ENCODE measurements at regions not wholly inside any gene's neighbourhood (a gene's known extent, or its start where the extent isn't known, plus 50 kb on each side); places are given as distances from the start of the nearest gene placed in this dataset.

DNA sequence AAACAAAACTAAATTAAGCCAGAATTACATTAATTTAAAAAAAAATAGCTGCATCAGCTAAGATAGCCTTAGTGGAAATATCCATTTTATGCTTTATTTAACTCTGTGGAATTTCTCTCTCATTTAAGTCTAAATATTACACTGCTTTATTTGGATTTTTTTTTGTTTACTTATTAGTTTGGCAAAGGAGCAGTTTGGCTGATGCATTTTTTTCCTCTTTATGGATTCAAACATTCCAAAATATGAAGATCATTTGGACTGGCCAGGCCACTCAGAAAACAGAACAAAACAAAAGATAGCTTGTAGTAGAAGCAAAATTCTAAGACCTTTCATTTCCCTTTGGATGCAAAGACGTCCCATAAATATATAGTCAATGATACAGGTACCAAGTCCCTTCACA lies 707.3 kb upstream of the UBE2E2 start:
- DNase-seq, result no peak

DNA sequence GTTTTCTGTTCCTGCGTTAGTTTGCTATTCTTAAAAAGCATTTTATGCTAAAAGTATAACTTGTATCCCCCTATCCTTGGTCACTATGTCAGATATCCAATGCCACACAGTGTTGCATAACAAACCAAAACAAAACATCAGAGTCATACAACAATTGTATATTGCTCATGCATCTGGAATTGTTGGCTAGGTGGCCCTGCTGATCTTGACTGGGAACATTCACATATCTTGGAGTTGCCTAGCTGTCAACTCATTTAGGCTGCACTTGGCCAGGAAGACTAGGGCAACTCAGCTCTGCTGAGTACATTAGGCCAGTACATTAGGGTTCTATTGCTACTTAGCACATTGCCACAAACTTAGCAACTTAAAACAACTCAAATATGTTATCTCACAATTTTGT lies 706.5 kb upstream of the UBE2E2 start:
- no peak for DNase-seq

DNA sequence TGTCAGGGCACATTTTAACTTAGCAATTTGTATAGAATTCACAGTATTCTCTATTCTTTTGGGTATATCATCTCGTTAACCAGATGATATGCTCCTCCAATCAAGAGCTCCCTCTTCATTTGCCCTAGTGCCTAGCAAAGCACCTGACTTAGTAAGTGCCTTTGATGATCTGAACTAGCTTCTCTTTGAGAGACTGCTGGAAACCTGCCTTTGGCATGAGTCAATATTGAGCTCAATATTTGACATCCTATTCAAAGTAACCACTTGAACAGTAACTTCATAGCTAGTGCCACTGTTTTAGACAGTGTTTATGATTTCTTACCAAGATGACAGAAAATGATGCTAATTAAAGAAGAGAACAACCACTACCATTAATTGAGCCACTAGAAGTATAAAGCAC lies 696.3 kb upstream of the UBE2E2 start:
- no peak for DNase-seq

DNA sequence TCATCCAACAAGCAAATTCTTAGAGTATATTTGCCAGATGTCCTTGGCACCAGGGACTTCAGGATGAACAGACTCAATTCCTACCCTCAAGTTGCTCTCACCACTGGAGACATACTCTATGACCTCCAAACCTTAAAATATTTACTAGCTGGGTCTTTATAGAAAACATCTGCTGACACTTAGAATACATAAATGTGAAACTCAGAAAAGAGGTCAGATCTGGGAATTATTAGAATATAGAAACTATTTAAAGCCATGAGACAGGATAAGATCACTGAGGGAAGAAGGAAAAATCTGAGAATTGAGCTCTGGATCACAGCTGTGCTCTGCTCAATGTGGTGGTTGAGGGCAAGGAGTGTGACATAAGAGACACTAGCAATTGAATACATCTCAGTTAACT lies 695.4 kb upstream of the UBE2E2 start:
- DNase-seq, result no peak

DNA sequence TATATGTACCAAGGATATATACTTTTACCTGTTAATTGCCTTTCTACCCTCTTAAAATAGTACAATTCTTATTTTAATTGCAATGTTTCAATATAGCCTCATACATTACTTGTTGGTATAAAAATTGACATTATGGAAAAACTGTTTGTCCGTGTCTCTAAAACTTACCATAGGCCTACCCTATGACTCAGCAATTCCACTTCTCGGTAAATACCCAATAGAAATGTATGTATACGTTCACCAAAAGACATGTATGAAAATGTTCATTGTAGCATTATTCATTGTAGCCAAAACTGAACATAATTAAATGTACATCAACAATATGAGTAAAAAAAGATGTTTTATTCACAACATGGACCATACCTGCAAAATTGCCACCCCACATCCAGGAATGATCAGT lies 679.2 kb upstream of the UBE2E2 start:
- DNase-seq, result no peak

DNA sequence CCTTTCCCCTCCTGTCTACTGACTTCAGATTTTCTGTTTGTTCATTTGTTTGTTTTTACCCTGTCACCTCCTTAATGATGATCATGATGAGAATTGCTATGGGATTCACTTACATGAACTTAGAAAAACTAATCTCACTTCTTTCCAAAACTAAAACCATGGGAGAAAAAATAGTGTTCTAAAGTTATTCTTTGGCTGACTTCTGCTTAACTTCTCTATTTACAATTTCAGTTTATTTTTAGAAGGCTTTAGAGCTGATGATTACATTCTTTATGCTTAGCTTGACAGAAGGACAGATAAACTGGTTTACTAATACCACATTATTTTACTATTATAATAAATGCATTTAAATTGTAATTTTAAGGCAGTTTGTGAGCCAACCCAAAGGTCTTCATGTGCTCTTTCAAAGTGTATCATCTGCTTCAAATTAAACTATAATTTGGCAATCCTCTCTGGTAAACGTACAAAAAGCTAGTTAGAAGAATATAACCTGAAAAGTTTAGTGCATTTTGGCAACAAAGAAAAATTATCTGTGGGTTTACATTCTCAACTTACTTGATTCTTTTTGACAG lies 676.8 kb upstream of the UBE2E2 start:
- DNase-seq, result no peak

DNA sequence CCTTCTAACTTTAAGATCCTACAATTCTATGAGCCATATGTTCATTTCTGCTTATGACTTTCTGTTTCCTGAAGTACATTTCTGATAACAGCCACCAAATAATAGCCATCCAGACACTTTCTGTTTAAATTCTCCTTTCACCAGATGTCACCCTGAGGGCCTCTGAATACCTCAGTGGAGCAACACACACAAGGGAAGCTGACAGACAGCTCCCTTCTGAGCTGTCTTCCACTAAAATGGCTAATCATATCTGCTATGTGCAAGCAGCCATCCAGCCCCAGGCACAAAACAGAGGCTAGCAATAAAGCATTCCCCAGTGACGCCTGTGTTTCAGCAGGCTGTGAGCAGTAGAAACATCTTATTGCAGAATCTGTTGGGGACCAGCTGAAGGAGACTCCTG lies 666.6 kb upstream of the UBE2E2 start:
- no peak for DNase-seq

DNA sequence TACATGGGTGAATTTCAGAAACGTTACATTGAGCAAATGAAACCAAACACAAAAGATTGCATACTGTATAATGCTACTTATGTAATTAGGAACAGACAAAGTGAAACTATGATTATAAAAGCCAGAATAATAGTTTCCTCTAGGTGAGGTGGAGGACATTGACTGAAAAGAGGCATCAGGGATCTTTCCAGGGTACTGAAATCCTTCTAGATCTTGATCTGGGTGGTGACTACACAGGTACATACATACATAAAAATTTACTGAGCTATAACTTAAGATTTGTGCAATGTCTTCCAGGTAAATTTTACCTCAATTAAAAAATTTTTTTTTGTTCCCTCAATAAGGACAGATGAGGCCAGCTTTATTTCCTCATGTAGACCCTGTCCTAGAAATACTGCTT lies 665.6 kb upstream of the UBE2E2 start:
- no peak for DNase-seq

DNA sequence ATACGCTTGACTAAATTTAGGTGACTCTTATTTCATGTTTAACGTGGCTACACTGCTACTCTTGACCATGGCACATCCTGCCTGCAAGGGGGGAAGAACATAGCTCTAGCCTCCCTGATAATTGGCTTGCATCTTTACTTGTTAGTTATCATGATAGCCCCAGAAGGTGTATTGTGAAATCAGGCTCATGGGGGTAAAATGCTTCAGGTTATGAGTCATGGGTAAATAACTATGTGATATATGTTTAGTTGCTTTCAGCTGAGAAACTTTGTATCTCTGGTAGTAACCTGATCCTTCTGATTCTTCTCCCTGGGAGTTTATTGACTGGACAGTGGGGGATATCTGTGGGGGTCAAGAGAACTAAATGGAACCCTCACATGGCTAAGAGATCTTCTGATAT lies 660.8 kb upstream of the UBE2E2 start:
- DNase-seq, result no peak

DNA sequence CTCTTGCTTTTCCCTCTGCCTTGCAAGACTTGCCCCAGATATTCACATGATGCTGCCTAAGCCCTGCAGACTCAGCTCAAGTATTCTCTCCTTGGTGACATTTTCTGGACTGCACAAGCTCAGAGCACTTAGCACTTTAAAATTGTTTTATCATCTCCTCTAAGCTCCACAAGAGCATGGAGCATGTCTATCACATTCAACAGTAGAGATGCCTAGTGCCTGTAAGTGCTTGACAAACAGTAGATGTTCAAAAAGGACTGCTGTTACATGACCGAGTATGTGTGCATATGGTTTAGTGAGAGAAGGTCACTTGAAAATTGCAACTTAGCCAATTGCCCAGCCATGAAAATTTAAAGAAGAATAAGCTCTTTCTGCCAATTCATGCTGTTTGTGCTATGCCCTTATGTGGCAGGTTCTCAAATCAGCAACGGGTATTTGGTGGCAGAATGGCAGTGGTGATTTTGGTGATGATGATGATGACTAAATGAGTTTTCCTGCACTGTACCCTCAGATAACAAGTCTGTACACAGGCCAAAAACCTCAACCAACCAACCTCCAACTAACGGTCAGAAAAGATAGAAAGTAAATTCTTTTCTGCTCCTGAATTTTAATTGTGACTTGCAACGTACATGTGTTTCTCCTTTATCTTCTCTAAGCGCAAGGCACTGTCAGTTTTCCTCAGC lies 647.2 kb upstream of the UBE2E2 start:
- DNase-seq, result no peak

DNA sequence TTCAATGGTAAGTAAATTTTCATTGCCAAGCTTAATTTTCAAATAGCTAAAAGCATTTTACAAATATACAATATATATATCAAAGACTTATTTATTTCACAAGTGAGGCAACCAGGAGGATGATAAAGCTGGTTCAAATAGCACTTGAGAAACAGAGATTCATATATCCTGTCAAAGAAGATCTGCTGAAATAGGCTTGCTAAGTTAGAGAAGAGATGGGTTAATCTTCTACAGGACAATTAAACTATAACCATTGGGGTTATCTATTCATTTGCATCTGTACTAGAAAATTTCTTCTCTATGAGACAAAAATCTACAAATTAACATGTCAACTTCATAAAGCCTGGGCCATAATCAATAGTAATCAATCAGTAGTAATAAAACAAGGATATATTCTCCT lies 637.7 kb upstream of the UBE2E2 start:
- no peak for DNase-seq

DNA sequence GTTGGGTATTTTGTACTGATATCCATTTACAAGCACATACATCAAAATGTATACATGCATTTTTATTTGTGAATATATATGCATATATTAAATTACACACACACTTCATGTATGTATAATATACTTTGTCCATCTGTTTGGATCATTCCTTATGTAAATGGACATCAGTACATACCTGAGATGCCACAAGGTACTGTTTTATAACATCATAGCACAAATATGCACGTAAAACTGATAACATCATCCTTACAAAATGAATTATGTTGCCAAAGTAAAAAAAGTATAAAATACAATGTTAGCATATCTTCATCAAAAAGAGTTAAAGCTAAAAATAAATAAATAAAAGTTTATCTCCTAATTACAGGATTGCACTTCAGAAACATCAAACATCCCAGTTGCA lies 634.8 kb upstream of the UBE2E2 start:
- no peak for DNase-seq

DNA sequence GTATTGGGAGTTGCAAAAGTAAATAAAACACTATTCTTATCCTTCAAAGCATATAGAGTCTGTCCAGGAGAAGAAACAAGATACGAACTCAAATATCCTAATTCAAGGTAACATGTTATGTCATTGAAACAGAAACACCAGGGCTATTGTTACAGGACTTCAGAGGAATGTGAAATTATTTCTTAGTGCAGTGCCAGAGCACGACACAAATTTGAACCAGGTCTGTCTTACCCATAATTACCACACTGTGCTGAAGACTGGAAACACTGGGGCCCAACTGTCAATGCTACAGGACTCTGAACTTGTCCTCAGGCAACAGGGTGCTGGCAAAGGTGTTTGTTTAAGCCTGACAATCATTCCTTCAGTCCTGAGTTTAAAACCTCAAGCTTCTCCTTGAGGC lies 633.6 kb upstream of the UBE2E2 start:
- DNase-seq, result no peak

DNA sequence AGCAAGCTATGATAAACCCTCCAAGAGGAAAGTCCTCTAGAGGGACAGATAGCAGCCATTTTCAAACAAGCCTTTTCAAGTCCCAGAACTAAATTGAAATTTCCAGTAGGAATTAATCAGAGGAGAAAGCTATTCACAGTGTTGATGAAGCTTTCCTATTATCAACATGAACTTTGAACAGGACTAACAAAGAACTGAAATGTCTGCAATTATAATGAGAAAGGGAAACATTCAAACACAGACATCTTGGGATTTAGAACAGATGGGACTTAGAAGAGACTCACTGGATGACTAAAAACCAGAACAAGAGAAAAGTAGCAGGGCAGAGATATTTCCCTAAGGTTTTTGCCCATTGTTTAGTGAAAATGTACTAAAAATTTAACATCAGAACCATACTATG lies 622.1 kb upstream of the UBE2E2 start:
- no peak for DNase-seq

DNA sequence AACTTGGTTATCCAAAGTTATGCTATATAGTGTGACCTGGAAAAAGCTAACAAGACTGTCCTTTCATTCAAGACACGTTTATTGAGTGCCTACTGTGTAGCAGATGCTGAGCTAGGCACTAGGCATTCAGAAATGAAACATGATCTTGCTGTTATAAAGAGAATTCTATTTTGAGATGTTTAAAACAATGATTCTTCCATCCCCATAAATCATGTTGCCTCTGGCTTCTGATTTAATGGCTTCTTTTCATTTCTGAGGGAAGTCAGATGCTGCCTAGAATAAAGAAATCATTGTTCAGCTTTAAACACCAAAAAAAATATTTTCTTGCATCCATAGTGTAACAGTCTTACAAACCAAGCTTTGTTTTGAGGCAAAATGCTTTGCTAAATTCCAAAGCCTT lies 620.9 kb upstream of the UBE2E2 start:
- no peak for DNase-seq

DNA sequence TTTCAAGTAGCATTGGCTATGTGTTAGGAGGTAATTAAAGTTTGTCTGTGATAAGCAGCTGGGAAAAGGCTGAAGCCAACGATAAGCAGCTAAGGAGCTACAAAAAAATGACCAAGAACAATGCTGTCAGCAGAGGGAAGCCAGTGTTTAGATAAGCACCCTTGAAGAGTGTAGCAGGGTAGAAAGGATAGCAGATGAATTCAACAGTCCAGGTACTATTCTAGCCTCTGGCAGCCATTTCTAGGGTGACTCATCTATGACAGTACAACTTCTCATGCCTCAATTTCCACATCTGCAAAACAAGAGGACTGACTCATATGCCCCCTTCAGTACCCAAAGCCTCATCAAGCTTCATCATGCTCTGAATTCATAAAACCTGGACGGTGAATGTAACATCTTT lies 617.6 kb upstream of the UBE2E2 start:
- no peak for DNase-seq

DNA sequence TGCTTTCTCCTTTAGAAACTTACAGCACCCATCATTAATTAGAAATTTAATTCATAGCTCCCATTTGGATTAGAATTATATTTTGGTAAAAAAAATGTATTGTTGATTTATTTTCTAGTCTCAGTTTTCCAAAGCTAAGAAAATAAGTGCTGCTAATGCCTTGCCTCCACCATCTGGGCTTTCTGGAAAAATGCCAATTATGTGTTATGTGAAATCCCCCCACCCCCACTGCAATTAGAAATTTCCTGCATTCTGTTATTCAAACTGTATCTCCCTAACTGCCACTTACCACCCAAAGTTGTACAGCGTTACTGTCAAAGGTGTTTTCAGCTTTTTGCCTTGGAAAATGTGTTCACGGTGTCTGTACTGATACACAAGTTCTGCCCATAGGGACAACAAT lies 617.2 kb upstream of the UBE2E2 start:
- DNase-seq, result no peak

DNA sequence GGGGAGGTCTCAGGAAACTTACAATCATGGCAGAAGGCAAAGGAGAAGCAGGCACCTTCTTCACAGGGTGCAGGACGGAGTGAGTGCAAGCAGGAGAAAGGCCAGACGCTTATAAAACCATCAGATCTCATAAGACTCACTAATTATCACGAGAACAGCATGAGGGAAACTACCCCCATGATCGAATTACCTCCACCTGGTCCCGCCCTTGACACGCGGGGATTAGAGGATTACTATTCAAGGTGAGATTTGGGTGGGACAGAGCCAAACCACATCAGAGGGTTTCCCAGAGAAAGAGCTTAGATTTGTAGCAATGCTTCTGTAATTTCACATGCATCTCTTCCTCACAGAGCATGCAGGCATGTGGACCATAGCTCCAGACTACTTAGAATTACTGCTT lies 615.7 kb upstream of the UBE2E2 start:
- DNase-seq, result no peak

DNA sequence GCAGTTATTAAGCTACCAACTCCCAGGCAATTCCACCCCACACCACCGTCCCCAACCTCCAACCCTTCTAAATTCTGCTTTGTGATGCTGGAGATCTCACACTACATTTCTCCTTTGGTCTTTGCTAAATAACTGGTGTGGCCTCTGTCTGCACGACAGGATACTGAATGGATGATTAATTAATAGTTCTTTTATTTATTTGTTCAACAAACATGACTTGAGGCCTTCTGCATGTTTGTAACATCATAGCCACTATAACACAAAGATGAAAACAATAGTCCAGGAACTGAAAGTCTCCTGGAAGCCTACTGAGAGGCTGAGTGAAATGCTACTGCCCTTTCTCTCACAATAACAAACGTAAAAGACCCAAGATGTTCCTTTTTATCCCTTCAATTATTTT lies 609.5 kb upstream of the UBE2E2 start:
- no peak for DNase-seq

DNA sequence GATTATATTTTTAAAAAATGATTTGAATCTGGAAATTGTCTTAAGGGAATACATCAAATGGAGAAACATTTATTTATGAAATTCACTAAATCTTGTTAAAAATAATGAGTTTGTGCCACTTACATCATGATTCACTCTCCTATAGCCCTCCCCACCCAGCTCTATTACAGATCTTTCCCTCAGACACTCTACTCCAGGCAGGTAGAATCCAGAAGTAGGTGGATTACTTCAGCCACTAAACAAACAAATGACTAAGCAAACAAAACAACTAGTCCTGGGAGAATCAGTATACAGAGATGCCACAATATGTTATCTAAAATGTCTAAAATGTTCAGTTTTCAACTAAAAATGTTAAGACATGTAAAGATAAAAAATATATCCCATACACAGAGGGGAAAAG lies 608.1 kb upstream of the UBE2E2 start:
- DNase-seq, result no peak

DNA sequence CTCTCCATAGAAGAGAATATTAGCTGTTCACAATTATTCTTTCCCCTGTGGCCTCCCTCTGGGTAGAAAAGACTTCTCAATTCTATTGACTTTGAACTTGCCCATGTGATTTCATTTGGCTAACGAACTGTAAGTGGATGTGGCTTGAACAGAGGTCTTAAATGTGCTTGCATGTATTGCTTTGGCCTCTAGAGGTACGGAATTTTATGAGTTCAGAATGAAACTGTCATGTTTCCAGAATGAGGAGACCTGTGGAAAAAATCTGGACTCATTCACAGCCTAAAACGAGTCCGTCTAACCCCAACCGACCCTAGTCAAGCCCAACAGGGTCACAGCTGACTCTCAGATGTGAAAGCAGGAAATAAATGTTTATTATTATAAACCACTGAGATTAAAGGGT lies 596.7 kb upstream of the UBE2E2 start:
- DNase-seq, result no peak

DNA sequence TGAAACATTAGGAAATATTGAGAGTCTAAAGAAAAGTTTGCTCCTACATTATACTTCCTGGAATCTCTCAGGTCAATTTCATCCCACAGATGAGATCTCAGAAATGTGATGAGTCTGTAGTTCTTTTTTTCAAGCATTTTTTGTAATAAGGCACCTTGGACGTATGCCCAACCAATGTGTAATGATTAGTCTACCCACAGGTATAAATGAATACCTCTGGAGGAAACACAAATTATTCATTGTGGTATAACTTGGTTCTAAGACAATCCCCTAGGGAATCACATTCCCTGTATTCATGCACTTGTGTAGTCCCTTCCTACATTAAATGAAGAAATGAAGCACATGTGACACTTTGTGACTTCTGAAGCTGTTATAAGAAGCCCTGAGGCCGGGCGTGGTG lies 596.2 kb upstream of the UBE2E2 start:
- DNase-seq, result no peak

DNA sequence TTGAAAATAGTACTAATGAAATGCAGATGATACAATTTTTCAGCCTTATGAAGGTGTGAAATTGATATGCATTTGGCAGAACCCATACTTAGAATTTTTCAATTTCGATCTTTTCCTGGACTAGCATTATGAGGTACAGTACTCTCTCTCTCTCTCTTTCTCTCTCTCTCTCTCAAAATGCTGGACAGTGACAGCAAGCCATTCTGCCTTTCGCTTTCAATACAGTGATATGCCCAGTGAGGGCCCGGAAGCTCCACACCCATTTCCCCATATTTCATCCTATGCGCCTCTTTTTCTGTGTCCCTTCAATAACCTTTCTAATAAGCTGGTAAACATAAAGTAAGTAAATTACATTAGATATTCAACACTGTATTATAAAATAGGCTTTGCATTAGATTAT lies 595.0 kb upstream of the UBE2E2 start:
- no peak for DNase-seq

DNA sequence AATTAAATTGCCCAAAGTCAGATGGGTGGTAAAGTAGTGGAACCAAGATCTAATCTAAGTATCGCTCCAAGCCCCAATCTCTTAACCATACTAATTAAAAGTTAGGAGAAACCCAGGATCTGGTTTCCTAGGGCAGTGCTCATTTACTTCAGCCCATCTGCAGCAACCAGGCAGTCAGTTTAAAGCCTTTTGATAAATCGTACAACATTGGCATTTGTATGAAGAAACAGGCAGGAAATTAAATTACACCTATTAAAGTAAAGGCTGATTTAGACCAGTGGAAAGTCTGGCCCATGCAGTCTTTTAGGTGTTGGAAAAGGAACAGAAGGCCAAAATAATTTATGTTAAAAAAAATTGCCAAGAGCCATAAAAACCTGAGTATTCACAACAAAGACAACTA lies 594.4 kb upstream of the UBE2E2 start:
- DNase-seq, result no peak

DNA sequence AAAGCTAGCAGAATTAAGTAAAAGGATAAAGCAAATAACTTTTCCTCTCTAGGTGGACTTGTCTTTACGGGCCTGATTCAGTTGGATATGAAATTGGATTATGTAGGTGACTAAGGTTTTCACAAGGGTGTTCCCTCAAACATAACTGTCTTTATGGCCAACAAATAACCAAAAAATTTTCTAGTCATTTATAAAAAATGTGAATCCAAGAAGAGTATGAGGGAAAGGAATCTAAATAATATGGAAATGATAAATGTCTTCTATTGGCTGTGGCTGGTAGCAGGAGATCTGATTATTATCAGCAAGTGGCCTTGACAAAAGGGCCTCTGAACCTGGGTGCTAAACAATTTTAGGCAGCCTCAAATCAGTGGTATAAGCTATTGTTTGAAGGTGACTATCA lies 594.0 kb upstream of the UBE2E2 start:
- no peak for DNase-seq

DNA sequence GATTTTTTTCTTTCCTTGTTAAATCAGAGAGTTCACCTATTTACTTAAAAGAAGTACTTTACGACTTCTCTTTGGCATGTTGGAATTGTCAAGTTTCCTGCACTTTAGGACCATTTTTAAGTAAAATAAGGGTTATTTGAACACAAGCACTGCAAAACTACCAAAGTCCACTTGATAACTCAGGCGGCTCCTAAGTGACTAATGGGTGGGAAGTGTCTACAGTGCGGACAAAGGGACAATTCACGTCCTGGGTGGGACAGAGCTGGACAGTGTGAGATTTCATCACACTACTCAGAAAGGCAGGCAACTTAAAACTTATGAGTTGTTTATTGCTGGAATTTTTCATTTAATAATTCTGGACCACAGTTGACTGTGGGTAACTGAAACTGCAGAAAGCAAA lies 590.2 kb upstream of the UBE2E2 start:
- no peak for DNase-seq
